ENCODE measurements at regions not wholly inside any gene's neighbourhood (a gene's known extent, or its start where the extent isn't known, plus 50 kb on each side); places are given as distances from the start of the nearest gene placed in this dataset.
"Not testable (repeated sequence)": the region's sequence is repeated elsewhere in the genome, so short reads cannot be mapped to it uniquely, and the experiment has no call there.

DNA sequence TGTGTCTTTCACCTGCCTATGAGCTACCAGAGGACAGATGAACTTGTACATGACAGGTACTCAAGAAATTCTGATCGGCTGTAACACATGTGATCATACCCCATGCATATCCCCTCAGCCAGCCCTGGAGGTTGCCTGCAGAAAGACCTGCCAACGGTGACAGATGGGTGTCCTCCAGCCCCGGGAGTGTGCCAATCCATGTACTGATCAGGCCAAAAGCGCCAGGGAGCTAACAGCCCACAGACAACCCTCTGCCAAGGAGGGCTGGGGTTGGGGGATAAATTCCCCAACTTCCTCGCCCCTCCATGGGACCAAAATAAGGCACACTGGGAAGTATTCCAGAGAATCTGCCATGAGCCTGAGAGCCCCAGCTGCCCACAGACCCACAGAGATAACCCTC is 189.4 kb downstream of the CCT6B start:
- DNase-seq, result peak; percentile 72

DNA sequence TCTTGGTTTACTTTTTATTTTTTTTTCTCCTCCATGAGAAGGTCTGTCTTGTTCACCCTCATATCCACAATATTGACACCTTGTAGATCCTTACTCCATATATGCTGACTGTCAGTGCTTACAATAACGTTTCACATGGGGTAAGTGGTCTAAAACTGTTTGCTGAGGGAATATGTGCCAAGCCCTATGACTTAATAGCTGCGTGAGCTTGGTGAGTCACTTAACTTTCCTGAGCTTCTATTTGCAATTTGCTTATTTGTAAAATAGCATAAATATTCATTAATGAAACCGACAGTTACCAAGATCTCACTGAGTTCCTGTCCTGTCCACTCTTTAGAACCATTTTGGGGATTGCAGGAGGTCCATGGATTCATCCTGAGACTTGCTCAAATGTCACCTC is 190.7 kb downstream of the CCT6B start:
- DNase-seq, result no peak

DNA sequence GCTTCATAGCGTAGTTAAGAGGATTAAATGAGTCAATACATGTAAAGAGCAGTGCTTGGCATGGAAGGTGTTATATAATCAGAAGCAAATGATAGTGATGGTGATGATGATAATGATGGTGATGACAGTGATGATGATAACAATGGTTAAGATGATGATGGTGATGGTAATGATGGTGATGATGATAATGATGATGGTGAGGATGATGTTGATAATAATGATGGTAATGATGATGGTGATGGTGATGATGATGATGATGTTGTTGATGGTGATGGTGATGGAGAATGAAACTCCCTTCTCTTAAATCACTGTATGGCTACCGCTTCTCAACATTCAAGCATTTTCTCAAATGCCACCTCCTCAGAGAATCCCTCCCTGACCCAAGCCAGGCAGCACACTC is 190.5 kb downstream of the TMEM132E start:
- no peak for DNase-seq

DNA sequence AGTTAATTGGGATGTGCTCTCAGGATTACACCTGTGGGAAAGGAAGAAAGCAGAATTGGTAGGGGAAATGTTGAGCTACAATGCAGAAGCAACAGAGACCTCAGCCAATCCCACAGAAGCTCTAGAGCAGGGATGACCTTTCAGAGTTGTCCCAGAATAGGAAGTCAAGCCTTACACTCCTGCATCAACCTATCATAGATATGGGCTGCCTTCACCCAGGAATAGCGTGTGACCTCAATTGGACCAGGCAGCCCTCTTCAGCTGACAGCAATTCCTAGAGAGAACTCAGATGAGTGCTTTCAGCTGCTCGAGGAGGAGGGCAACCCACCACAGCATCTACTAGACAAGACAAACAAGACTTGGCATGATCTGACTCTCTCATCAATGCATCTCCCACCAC is 189.7 kb downstream of the TMEM132E start:
- DNase-seq, result no peak

DNA sequence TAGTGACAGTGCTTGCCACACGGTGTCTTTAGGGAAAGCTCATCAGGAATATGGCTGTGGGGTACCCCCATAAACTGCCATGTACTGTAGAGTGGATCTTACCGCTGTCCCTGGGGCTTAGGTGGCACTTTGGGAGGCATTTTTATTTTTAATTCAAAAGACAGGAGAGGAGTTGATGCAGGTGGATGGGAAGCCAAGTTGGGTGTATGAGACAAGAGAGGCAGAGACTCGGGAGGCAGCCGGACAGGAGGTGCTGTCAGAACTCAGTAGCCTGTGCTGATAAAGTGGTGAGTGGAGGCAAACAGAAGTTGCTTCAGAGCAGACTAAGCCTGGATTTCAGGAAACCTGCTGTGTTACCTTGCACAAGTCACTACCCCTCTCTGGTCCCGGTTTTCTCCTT is 185.9 kb downstream of the TMEM132E start:
- DNase-seq, result no peak

DNA sequence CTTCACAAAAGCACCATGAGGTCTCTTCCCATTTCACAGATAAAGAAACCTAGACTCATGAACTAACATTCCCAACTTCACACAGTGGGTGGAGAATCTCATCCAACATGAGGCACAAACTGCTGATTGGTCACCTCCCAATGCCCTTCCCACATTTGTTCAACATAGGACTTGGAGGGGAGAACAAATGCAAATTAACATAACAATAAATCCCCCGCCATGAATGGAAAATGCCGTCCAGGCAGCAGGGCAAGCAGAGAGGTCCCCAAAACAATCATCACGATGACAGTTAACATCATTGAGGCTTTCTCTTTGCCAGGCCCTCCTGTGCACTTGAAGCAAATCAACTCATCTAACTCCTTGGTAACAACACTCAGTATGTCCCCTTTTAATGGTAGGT is 185.3 kb downstream of the TMEM132E start:
- no peak for DNase-seq

DNA sequence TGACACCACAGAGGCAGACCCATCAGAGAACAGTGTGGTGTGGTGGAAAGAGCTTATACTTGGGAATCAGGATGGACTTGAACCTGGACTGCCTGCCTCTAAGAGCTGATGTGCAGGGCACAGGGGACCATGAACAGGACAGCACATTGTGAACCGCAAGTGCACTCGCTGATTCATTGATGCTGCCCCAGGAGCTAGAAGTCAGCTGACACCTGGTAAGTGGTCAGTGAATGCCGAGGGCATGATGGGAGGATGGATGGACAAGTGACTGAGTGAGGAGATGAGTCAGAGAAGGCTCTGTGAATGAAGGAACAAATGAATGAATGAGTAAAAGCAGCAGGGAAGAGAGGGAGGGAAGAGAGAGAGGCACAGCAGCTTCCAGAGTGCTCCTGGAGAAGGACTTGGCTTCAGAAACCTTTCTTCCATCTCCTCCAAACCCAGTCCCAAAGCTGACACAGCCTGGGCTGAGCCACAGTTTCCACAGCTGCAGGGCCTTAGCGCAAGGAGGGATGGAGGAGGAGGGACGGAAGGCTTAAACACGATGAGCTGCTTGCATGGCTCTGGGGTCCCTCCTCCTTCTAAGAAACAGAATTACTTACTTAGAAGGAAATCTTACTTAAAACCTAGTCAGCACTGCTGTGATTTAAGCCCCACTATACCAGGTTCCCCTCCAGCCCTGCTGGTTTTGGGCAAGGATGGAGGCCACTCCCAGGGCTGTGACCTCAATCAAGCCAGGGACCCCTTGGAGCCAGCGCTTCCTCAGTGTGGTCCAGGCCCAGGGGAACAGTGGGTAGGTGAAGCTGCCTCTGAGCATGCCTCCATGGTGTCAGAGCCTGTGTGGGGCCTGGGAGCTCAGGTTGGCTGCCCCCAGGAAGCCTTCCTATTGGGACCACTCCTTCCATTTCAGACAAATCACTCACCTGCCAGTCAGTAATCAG is 184.6 kb downstream of the TMEM132E start:
- no peak for DNase-seq

DNA sequence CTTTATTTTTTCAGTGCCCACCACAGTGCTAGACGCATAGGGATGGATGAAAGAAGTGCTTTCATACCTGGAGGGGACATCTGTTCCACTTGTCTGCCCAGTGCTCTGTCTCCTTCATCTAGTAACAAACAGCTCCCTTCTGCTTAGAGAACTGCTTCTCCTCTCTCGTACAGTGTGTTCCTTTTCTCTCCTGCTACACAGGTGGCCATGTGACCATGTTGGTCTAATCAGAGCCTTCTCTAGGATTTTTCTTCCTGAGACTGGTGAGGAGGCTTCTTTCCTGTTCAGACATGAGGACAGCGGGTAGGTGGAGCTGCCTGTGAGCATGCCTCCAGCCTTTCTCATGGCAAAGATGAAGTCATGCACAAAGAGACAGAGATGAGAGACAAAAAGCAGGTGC is 182.7 kb downstream of the TMEM132E start:
- peak; percentile 28 for DNase-seq

DNA sequence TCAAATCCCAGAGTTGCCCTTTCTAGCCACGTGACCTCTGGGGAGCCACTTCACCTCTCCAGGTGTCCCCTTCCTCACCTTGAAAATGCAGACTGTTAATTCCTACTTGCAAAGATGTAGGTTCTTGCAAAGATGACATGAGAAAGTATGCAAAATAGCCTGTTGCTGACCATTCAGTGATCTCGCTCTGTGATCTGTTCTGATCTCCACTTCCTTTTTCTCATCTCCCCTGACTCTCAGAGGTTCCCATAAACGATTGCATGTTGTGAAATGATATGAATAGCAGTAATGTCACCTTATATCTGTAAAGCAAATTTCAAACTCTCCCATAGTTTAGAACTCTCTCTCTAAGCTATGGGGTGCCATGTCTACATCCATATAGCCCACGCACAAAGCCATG is 182.3 kb downstream of the TMEM132E start:
- no peak for DNase-seq

DNA sequence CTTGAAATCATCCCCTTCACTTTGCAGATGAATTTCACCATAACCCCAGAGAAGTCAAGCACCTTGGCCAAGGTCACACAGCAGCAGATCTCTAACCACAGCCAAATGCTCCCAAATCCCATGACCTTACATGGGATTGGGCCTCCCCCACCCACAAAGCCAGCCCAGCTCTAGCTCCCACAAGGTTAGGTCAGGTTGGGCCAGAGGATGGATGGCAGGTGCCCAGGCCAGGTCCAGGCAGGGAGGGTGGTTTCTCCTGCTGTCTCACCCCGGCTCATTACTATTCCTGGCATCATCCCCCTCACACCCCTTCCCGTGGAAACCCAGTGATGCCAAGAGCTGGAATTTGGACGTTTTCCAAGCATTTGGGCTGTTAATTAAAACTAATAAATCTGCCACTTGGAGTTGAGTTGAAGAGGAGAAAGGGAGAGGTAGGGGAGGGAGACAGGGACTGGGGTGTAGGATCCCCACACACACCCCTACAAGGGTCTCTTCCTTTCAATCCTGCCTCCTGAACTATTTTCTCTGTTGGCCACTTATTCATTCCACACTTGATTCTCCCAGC is 181.6 kb downstream of the TMEM132E start:
- DNase-seq, result peak; percentile 98

DNA sequence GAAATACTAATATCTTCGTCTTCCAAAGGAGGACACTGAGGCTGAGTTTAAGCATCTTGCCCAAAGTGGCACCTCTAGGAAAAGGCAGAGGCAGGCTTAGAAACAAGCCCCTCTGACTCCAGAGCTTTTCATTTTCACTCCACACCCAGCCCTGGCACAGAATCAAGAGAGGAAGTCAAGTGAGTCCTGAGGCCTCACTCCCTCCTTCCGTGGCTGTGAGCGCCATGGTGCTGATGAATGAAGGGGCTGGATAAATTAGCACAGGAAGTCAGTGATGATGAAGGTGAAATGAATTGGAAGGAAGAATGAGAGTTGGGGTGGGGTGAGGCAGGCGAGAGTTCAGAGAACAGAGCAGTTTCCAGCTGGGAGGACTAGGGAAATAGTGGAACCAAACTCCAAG is 179.3 kb downstream of the TMEM132E start:
- DNase-seq, result no peak

DNA sequence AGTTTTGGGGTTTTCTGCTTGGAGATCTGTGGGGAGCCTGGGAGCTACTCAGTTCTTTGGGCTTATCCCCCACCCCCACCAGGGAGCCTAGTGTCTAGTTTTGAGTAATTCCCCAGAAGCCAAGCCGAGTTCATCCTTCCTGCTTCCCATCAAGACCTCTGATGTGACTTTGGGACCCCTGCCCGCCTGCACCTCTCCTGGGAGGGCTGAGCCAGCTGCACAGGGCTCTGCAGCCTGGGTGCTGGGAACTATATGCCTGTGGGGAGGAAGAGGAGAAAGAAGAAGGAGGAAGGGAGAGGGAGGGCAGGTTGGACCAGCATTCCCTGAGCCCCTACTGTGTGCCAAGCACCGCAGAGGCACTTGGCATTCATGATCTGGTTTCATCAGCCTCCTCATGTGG is 178.9 kb downstream of the TMEM132E start:
- DNase-seq, result no peak

DNA sequence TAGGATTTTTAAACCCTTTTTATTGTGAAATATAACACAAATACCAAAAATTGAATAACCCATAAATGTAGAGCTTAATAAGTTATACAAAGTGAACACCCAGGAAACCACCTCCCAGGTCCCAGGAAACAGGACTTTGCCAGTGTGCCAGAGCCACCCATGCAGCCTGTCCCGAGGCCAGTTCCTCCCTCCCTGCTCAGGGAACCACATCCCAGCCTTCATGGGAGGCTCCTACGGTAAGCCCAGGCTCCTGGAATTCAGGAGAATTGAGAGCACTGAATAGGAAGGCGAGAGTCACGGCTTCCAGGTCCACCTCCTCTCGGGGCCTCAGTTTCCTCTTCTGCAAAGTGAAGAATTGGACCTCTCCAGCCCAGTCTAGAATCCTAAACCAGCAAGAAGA is 178.2 kb downstream of the TMEM132E start:
- DNase-seq, result no peak

DNA sequence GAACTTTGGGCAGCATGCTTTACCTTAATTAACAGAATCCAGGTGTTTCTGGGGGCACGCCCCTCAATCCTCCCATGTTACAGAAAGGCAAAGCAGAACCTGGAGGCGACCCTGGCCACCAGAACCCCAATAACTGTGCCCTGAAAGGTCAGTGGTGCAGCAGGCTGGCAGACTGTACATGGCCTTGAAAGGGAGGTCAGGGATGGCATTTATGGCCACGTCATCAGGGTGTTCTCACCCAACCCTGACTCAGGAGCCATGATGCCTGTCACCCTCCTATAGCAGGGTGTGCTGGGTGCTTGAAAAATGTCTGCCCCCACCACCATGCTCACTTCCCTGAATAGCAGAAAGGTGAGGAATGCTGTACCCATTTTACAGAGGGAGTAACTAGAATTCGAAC is 177.7 kb downstream of the TMEM132E start:
- no peak for DNase-seq

DNA sequence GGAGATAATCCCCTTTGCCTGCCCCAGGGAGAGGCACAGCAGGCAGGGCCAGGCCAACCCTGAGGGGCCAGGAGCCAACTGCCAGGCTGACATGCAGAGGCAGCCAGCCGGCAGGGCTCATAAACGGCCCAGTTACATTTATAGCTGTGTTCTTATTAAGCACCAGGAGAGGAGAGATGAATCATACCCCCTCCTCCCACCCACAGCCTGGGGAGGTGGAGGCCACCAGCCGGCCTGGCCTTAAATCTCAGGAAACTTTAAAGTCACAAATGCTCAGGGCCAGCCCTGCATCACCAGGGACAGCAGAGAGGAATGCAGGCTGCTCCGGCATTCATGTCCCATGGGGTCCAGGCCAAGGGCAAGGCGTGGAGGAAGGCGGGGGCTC is 177.2 kb downstream of the TMEM132E start:
- peak; percentile 83 for DNase-seq

DNA sequence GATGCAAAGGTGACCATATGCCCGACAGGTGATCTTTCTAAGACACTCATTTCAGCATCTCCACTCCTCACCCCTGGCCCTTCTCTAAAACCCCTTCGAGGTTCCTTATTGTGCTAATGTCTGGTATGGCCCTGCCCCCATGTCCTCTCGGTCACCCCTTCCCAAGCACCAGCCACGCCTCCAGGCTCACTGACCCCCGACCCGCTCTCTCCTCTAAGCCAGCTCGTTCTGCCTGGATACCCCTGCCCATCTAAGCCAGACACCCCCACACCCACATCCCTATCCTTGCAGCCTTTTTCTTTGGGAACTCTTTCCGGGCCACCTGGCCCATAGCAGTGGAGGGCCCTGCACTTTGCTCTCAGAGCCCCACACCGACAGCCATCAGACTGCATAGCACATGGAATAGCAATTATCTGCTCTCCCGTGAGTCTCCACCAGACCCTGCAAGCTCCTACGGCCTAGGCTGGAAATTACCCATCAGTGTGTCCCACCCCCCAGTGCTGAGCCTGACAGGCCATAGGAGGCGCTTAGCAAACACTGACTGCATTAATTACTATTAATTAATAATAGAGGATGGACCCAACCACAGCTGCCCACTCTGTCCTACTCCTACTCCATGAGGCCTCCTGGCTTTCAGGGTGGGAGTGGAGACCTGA is 176.7 kb downstream of the TMEM132E start:
- DNase-seq, result no peak

DNA sequence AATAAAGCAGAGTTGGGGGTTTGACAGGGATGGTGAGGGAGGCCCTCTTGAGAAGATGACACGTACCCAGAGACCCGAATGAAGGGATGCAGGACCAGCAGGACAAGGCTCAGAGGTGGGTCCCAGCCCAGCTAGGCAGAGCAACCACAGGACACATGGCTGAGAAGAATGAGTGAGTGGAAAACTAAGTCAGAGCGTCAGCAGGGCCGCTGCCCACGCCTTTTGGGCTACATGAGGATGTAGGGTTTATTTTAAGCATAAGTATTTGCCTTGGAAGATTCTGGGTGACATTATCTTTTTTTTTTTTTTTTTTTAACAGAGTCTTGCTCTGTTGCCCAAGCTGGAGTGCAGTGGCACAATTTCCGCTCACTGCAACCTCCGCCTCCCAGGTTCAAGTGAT is 176.0 kb downstream of the TMEM132E start:
- no peak for DNase-seq

DNA sequence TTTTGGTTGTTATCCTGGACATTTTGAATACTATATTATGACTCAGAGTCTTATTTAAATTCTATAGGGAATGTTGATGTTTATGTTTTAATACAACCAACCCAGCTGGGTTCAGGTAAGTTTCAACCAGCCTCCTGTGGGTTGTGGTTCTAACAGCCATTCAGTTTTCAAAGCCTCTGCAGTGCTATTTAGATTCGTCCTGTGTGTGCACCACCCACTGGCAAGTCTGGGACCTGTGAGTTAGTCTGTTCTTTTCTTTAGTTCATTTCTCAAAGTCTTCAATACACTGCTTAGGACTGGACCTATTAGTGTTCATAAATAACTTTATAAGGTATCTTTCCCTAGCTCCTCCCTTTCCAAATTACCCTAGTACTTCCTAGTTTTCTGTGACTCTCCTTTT is 170.6 kb downstream of the TMEM132E start:
- DNase-seq, result no peak

DNA sequence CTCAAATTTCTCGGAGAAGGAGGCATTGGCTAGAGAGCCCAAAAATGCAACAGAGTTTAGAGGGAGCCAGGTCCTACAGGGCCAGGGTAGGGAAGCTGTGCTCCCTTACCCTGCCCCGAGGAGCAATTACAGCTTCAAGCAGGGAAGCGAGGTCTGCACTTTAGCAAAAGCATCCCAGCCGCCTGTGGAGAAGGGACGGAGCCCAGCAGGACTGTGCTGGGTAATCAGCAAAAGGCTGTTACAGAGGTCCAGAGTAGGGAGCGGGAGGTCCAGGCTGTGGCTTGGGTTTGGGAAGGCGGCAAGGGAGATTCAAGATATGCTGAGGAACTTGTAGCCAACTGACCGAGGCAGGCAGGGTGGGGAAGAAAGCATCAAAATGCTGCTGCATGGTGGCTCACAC is 162.6 kb downstream of the TMEM132E start:
- DNase-seq, result no peak

DNA sequence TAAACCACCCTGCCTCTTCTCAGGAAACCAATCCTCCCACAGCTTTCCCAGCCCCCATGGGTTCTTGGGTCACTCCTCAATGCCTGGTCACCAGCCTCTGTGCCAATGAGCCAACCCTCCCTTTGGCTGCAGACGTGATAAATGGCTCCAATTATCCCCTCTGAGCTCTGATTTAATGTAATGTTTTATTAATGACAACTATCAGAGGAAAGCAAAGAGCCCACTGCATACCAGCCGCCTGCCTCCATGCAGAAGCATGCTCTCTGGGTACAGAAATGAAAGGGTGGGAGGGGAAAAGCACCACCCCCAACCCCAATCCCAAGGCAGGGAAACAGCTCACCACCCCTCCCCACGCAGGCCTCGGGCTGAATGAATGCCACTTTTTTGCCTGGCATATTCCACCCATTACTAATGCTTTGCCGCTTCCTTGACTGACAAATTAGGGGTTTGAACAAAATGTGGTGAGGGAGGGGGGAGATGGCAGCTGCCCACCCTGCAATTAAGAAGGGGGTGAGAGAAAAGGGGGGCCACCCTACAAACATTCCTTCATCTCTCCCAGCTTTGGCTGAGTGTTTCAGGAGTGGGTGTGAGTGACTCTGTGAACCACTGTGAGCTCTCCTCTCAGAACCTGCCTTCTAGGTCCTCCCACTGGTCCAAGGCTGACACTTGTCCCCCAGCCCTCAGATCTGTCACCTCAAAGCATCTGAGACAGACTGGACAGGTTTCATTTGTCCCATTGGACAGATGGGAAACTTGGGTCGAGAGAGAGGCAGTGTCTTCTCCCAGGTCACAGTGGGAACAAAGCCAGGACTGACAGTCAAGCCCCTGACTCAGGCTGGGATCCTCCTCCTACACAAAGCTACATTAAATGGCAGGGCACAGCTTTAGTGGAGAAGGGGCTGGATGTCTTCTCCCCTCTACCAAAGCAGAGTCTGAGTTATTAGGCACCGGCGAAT is 161.5 kb downstream of the TMEM132E start:
- no peak for DNase-seq

DNA sequence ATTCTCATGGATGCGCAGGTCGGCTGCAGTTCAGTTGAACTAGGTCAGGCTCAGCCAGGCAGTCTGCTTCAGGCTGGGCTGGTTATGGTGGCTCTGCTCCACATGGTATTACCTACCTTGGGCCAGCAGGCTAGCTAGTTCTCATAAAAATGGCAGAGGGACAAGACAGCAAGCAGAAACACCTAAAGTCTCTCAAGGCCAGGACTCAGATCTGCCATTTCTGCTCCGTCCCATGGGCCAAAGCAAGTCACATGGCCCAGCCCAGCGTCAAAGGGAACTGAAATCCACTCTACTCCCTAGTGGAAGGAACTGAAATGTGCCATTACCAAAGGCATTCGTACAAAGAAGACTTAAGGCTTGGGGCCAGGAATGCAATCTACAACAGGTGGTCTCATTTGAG is 160.0 kb downstream of the TMEM132E start:
- no peak for DNase-seq

DNA sequence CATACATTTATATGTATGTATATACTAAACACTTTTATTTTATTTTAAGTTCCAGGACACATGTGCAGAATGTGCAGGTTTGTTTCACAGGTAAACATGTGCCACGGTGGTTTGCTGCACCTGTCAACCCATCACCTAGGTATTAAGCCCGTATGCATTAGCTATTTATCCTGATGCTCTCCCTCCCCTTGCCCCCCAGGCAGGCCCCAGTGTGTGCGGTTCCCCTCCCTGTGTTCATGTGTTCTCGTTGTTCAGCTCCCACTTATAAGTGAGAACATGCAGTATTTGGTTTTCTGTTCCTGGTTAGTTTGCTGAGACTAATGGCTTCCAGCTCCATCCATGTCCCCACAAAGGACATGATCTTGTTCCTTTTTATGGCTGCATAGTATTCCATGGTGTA is 158.3 kb downstream of the TMEM132E start:
- not testable (repeated sequence) for DNase-seq

DNA sequence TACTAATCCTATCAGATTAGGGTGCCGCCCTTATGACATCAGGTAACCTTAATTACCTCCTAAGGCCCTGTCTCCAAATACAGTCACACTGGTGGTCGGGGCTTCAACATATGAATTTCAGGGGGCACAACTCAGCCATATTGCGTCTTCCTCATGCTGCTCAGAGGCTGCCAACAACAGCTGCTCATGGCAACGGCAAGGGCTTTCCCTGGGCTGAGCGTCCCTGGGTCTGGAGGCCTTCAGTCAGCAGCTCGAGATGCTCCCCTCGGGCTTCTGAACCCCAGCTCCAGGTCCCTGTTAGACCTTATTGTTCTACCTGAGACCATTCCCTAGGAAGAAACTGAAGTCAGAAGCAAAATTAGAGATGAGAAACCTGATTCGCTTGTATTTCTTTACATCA is 157.2 kb downstream of the TMEM132E start:
- no peak for DNase-seq

Measured in NCI-H1694 (cell line).